ENCODE measurements at regions not wholly inside any gene's neighbourhood (a gene's known extent, or its start where the extent isn't known, plus 50 kb on each side); places are given as distances from the start of the nearest gene placed in this dataset.

GRCh38 chr1:5269901-5270300 lies 615.5 kb downstream of the AJAP1 start:
- no peaks in the 10 kb centered on the region for H4K20me1 ChIP-seq (ENCODE audit: insufficient read depth)
- intact Hi-C loops (cut with micrococcal nuclease): no loop called here
- no peaks in the 10 kb centered on the region for H3K36me3 ChIP-seq (ENCODE audit: control insufficient read depth in 1 of 2, insufficient read depth in 2 of 2, low read length in 2 of 2)
- DNase-seq (ENCODE audit: low read depth, low spot score) (no peak), ATAC-seq (no peak)
- H3K4me3 ChIP-seq (replicated peaks in 1 of 2; ENCODE audit: low read depth in 1 of 2, low read length in 2 of 2): no peak overlapping the region
- H2AFZ ChIP-seq (ENCODE audit: low read depth, low read length, poor library complexity, severe bottlenecking): no peak overlapping the region
- no TSS peak for BruUV-seq (replicated peaks)
- H3K9me2 ChIP-seq (ENCODE audit: insufficient read depth): no peaks in the 10 kb centered on the region
- no peak overlapping the region for H3K27ac ChIP-seq (ENCODE audit: low read depth, low read length)
- H3K9ac ChIP-seq (ENCODE audit: low read length): no peak overlapping the region
- ChIA-PET CTCF (no interaction called here), RAD21 (ENCODE audit: low non-redundant PET in 1 of 2, low total read pairs in 2 of 2, uncharacterized antibody in 2 of 2, unreplicated experiment in 2 of 2) (no interaction called here), POLR2A (no interaction called here)
- no peaks in the 10 kb centered on the region for H3K27me3 ChIP-seq (ENCODE audit: insufficient read depth, low read length)
- H3K4me1 ChIP-seq (ENCODE audit: control insufficient read depth in 1 of 2, insufficient read depth in 2 of 2, low read length in 2 of 2): no peaks in the 10 kb centered on the region
- TF ChIP-seq ZFX (IDR thresholded peaks at IDR 0.05) (no peak), TCF7L2 (IDR thresholded peaks at IDR 0.05; ENCODE audit: borderline replicate concordance, extremely low read depth, insufficient read depth, insufficient read length) (no peak)
- no peaks in the 10 kb centered on the region; a peak in 1 of 4 replicates for H3K9me3 ChIP-seq (ENCODE audit: control insufficient read depth in 1 of 2, insufficient read depth in 1 of 2, low read depth in 1 of 2, low read length in 2 of 2)
- no peak overlapping the region for H3K4me2 ChIP-seq (ENCODE audit: low read length)
- H3K79me2 ChIP-seq (ENCODE audit: insufficient read depth, low read length): no peaks in the 10 kb centered on the region

- no peaks in the 10 kb centered on the region for H3K27me3 ChIP-seq (ENCODE audit: insufficient read depth, low read length)
- DNase-seq (ENCODE audit: low read depth, low spot score): no peak
- no peak overlapping the region for H3K27ac ChIP-seq (ENCODE audit: low read depth, low read length)
- ATAC-seq: no peak
- intact Hi-C loops (cut with micrococcal nuclease): no loop called here
- no peaks in the 10 kb centered on the region for H3K9me2 ChIP-seq (ENCODE audit: insufficient read depth)
- ChIA-PET RAD21 (ENCODE audit: low non-redundant PET in 1 of 2, low total read pairs in 2 of 2, uncharacterized antibody in 2 of 2, unreplicated experiment in 2 of 2) (no interaction called here), CTCF (no interaction called here), POLR2A (no interaction called here)
- BruUV-seq (replicated peaks): no TSS peak
- no peaks in the 10 kb centered on the region for H3K4me1 ChIP-seq (ENCODE audit: control insufficient read depth in 1 of 2, insufficient read depth in 2 of 2, low read length in 2 of 2)
- H3K36me3 ChIP-seq (ENCODE audit: control insufficient read depth in 1 of 2, insufficient read depth in 2 of 2, low read length in 2 of 2): no peaks in the 10 kb centered on the region
- H2AFZ ChIP-seq (ENCODE audit: low read depth, low read length, poor library complexity, severe bottlenecking): no peak overlapping the region
- no peak overlapping the region for H3K9ac ChIP-seq (ENCODE audit: low read length)
- no peak overlapping the region for H3K4me3 ChIP-seq (replicated peaks in 1 of 2; ENCODE audit: low read depth in 1 of 2, low read length in 2 of 2)
- H4K20me1 ChIP-seq (ENCODE audit: insufficient read depth): no peaks in the 10 kb centered on the region
- H3K4me2 ChIP-seq (ENCODE audit: low read length): no peak overlapping the region
- TF ChIP-seq CBX3 (IDR thresholded peaks at IDR 0.05; ENCODE audit: low read depth) (no peak), RAD21 (IDR thresholded peaks at IDR 0.05; ENCODE audit: low read depth) (no peak), EZH2phosphoT487 (IDR thresholded peaks at IDR 0.05; ENCODE audit: borderline replicate concordance) (no peak)
- no peaks in the 10 kb centered on the region; a peak in 1 of 4 replicates for H3K9me3 ChIP-seq (ENCODE audit: control insufficient read depth in 1 of 2, insufficient read depth in 1 of 2, low read depth in 1 of 2, low read length in 2 of 2)
- no peaks in the 10 kb centered on the region for H3K79me2 ChIP-seq (ENCODE audit: insufficient read depth, low read length)
Measured at GRCh38 chr1:5267603-5268235, 613.3 kb downstream of the AJAP1 start.

Measured in HCT116 (cell line).